ENCODE measurements at regions not wholly inside any gene's neighbourhood (a gene's known extent, or its start where the extent isn't known, plus 50 kb on each side); places are given as distances from the start of the nearest gene placed in this dataset.
"Not testable (repeated sequence)": the region's sequence is repeated elsewhere in the genome, so short reads cannot be mapped to it uniquely, and the experiment has no call there.

GRCh38 chr1:59210430-59210829 is 86.5 kb upstream of the FGGY start:
- TF ChIP-seq CTCF (IDR thresholded peaks at IDR 0.05; ENCODE audit: insufficient read depth, low read length); SPI1 (IDR thresholded peaks at IDR 0.05; ENCODE audit: borderline replicate concordance, low read depth); POLR2AphosphoS5 (IDR thresholded peaks at IDR 0.05; ENCODE audit: low read depth): not testable (repeated sequence)
- TF ChIP-seq, protein P1, sequence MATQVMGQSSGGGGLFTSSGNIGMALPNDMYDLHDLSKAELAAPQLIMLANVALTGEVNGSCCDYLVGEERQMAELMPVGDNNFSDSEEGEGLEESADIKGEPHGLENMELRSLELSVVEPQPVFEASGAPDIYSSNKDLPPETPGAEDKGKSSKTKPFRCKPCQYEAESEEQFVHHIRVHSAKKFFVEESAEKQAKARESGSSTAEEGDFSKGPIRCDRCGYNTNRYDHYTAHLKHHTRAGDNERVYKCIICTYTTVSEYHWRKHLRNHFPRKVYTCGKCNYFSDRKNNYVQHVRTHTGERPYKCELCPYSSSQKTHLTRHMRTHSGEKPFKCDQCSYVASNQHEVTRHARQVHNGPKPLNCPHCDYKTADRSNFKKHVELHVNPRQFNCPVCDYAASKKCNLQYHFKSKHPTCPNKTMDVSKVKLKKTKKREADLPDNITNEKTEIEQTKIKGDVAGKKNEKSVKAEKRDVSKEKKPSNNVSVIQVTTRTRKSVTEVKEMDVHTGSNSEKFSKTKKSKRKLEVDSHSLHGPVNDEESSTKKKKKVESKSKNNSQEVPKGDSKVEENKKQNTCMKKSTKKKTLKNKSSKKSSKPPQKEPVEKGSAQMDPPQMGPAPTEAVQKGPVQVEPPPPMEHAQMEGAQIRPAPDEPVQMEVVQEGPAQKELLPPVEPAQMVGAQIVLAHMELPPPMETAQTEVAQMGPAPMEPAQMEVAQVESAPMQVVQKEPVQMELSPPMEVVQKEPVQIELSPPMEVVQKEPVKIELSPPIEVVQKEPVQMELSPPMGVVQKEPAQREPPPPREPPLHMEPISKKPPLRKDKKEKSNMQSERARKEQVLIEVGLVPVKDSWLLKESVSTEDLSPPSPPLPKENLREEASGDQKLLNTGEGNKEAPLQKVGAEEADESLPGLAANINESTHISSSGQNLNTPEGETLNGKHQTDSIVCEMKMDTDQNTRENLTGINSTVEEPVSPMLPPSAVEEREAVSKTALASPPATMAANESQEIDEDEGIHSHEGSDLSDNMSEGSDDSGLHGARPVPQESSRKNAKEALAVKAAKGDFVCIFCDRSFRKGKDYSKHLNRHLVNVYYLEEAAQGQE (IDR thresholded peaks at IDR 0.05; ENCODE audit: insufficient replicate concordance, low read depth): not testable (repeated sequence)

Measured in HL-60 (cell line).